Activated CD8-positive, alpha-beta memory T cell treated with anti-CD3 and anti-CD28 coated beads, Interleukin-2, amount 10 ng/mL, durations not matched to agents 7 days and 5 days (primary cell): ENCODE measurements at regions not wholly inside any gene's neighbourhood (a gene's known extent, or its start where the extent isn't known, plus 50 kb on each side); places are given as distances from the start of the nearest gene placed in this dataset.

Experiments
- ATAC-seq: fragments of 150-1000 bp; cut with Tn5 transposase; one replicate; pipeline ENCODE4 v1.10.0; 2021; ENCODE audit warnings: moderate library complexity
- CTCF ChIA-PET: fragments of 350-600 bp; sonication (Branson Sonifier 250); formaldehyde crosslinking; loops from one replicate; lab custom pipeline; 2021; ENCODE audit warnings: antibody characterized with exemption; lab: Charles Lee
- DNase-seq: peaks from one replicate; pipeline ENCODE4 v3.0.0-alpha.2; 2020
- H3K27ac Mint-ChIP-seq: one replicate; pipeline ENCODE4 v1.8.0; 2021; ENCODE audit warnings: mild to moderate bottlenecking, mixed read lengths
- H3K27me3 Mint-ChIP-seq: one replicate; pipeline ENCODE4 v1.8.0; 2021; ENCODE audit warnings: mixed read lengths
- H3K36me3 Mint-ChIP-seq: one replicate; pipeline ENCODE4 v1.8.0; 2021; ENCODE audit warnings: mild to moderate bottlenecking, mixed read lengths
- H3K4me1 Mint-ChIP-seq: one replicate; pipeline ENCODE4 v1.8.0; 2021; ENCODE audit warnings: mixed read lengths
- H3K4me3 Mint-ChIP-seq: one replicate; pipeline ENCODE4 v1.8.0; 2021; ENCODE audit warnings: mild to moderate bottlenecking, moderate library complexity, mixed read lengths
- H3K9me3 Mint-ChIP-seq: one replicate; pipeline ENCODE4 v1.8.0; 2022; ENCODE audit warnings: low read depth, mixed read lengths

- ATAC-seq (no peak), DNase-seq (no peak)
- peaks cover 5% of the 10 kb centered on the region for H3K9me3 Mint-ChIP-seq
- no peak overlapping the region for H3K27ac Mint-ChIP-seq
- peaks cover 4% of the 10 kb centered on the region for H3K36me3 Mint-ChIP-seq
- H3K4me3 Mint-ChIP-seq: no peak overlapping the region
- peaks cover 4% of the 10 kb centered on the region for H3K27me3 Mint-ChIP-seq
- peaks cover 8% of the 10 kb centered on the region for H3K4me1 Mint-ChIP-seq
- CTCF ChIA-PET: no interaction called here
These were observed 131.7 kb upstream of the CREB1 start for GRCh38 chr2:207397917-207398655.

DNA sequence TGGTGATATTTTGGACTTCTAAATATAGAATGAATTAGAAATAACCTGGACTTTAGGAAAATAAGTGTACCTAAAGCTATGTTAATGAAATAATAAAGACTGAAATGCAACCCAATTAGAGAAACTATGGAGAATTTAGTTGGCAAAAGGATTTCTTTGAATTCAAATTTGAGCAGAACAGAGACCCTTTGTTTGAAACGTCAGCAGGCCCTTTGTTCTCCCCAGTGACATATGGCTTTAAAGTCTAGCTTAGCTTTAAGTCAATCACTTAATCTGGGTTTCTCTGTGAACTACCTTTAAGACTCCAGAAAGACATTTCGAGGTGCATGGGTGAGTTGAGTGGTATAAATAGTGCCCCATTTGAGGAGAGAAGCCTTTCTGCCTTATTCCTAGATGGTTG is 130.5 kb upstream of the CREB1 start:
- Mint-ChIP-seq H3K27ac (no peak overlapping the region), H3K36me3 (peaks cover 4% of the 10 kb centered on the region), H3K4me1 (peaks cover 8% of the 10 kb centered on the region), H3K9me3 (peaks cover 5% of the 10 kb centered on the region), H3K4me3 (no peak overlapping the region), H3K27me3 (peaks cover 4% of the 10 kb centered on the region)
- CTCF ChIA-PET: no interaction called here
- no peak for ATAC-seq
- no peak for DNase-seq

DNA sequence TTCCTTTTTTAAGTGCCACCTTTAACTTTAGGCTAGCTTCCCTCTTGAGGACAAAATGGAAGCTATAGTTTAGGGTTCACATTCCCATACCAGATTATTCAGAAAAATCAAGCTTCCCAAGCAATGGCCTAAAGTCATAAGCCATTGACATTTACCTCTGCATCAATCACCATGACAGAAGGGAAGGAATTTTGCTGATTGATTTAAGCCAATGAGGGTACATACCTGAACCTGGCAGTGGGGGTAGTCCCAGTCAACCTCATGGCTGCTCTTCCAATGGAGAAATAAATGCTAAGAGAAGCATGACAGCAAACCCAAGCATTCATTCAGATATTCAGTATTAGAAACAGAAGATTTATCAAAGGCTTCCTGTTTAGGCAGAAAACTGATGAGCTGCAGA is 128.4 kb upstream of the CREB1 start:
- CTCF ChIA-PET: no interaction called here
- peaks cover 4% of the 10 kb centered on the region for H3K27me3 Mint-ChIP-seq
- DNase-seq (no peak), ATAC-seq (no peak)
- no peaks in the 10 kb centered on the region for H3K36me3 Mint-ChIP-seq
- H3K27ac Mint-ChIP-seq: no peak overlapping the region
- H3K9me3 Mint-ChIP-seq: peaks cover 2% of the 10 kb centered on the region
- no peak overlapping the region for H3K4me3 Mint-ChIP-seq
- no peaks in the 10 kb centered on the region for H3K4me1 Mint-ChIP-seq

DNA sequence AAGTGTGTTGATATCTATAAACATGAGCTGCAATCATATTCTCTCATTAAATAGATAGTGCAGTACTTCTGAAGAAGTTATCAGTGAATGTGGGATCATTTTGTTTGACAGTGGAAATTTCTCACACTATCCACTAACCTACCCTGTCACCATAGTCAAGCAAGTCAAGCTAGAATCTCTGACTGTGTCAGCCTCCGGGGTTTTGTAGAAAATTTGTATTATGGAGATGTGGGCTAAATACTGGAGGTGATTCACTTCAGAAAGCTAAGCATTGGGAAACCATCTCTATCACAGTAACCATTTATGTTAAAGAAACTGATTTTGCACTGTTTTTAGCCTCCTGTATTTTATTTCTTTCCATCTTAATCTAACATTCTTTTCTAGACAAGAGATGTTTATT is 126.6 kb upstream of the CREB1 start:
- no peaks in the 10 kb centered on the region for H3K36me3 Mint-ChIP-seq
- no peaks in the 10 kb centered on the region for H3K4me1 Mint-ChIP-seq
- CTCF ChIA-PET: no interaction called here
- peaks cover 4% of the 10 kb centered on the region for H3K27me3 Mint-ChIP-seq
- H3K9me3 Mint-ChIP-seq: peaks cover 2% of the 10 kb centered on the region
- DNase-seq (no peak), ATAC-seq (no peak)
- no peak overlapping the region for H3K4me3 Mint-ChIP-seq
- no peak overlapping the region for H3K27ac Mint-ChIP-seq

DNA sequence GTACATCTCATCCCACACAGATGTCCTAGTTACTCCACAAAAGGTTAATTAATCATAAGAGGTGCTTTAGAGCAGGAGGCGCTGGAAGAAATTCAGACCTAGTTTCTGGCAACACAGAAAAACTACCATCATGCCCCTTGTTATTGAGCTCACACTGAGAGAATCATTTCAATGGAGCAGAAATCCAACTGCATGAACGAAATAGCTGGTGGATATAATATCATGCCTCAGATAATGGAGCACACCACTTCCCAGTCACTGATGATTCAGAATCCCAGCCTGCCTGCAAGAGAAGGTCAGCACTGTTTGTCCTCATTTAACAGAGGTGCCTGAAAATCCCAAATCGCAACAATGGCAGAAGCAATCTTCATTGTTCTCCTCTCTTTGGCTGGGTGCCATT is 125.8 kb upstream of the CREB1 start:
- ATAC-seq (no peak), DNase-seq (no peak)
- Mint-ChIP-seq H3K27ac (no peak overlapping the region), H3K4me1 (no peaks in the 10 kb centered on the region), H3K9me3 (peaks cover 2% of the 10 kb centered on the region), H3K27me3 (peaks cover 1% of the 10 kb centered on the region), H3K36me3 (no peaks in the 10 kb centered on the region), H3K4me3 (no peak overlapping the region)
- CTCF ChIA-PET: no interaction called here

DNA sequence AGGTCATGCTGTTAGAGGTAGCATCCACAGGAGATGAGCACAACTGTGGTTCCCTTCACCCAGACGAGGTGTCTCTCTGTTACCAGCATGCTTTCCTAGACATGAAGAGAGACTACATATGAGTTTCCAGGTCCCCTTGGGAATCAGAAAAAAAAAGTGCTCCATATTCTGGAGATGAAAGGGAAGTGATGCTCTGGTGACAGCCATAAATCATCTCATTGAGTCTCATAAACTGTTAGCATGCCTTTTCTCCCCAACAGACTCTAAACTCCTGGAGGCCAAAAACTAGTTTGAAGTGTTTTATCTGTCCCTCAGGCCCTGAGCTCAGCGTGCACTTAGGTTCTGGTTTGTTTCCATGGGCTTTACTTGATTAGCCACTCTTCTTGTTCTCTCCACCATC is 124.6 kb upstream of the CREB1 start:
- Mint-ChIP-seq H3K27ac (no peak overlapping the region), H3K36me3 (no peaks in the 10 kb centered on the region)

DNA sequence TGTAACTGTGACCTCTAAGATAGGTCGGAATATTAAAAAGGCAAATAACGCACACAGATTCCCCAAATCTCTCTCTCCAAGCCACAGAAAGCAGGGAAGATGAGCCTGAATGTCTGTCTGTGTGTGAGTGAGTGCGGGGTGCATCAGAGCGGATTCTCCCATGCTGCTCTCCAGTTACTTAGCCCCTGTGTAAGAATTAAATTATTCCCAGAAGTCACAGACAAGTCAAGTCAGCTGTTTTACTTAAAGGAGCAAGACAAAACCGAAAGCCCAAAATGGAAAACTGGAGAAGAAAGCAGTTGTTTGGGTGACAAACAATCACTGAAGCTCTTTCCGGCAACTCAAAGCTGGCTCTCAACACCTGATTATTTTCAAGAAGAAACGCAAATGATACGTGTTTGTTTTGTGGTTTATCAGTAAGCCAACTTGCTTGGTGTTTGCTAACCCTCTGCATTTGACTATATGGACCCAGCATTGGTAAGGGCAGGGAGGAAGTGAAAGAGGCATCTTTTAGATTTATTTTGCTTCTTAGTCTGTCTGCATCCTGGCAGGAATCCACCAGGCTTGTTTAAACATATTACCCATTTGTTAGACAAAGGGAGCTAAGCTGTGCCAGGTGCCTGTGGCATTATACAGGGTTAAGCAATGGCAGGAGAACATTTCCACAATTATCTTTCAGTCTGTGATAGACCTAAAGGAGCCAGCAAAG is 121.5 kb upstream of the CREB1 start:
- Mint-ChIP-seq H3K27ac (no peak overlapping the region), H3K9me3 (no peaks in the 10 kb centered on the region), H3K36me3 (no peaks in the 10 kb centered on the region), H3K4me1 (peaks cover 6% of the 10 kb centered on the region), H3K4me3 (no peak overlapping the region), H3K27me3 (peaks cover 5% of the 10 kb centered on the region)
- DNase-seq (no peak), ATAC-seq (no peak)
- CTCF ChIA-PET: interaction anchor here (0.8 kb wide), 1 partner anchor 11 kb away, joined by 3 read pairs; no protein-coding TSS in a partner anchor

More for the DNA sequence above, 124.6 kb upstream of the CREB1 start:
- ATAC-seq: no peak
- Mint-ChIP-seq H3K4me3 (no peak overlapping the region), H3K27me3 (peaks cover 5% of the 10 kb centered on the region), H3K9me3 (peaks cover 1% of the 10 kb centered on the region), H3K4me1 (no peaks in the 10 kb centered on the region)
- CTCF ChIA-PET: no interaction called here
- DNase-seq: no peak

GRCh38 chr2:207409517-207409916 is 120.2 kb upstream of the CREB1 start:
- peaks cover 6% of the 10 kb centered on the region for H3K4me1 Mint-ChIP-seq
- no peaks in the 10 kb centered on the region for H3K36me3 Mint-ChIP-seq
- H3K27me3 Mint-ChIP-seq: peaks cover 5% of the 10 kb centered on the region
- DNase-seq (no peak), ATAC-seq (no peak)
- no peaks in the 10 kb centered on the region for H3K9me3 Mint-ChIP-seq
- no peak overlapping the region for H3K4me3 Mint-ChIP-seq
- H3K27ac Mint-ChIP-seq: no peak overlapping the region
- CTCF ChIA-PET: no interaction called here

GRCh38 chr2:207412787-207413310 is 116.9 kb upstream of the CREB1 start:
- no peak overlapping the region for H3K4me3 Mint-ChIP-seq
- no peak overlapping the region for H3K27ac Mint-ChIP-seq
- H3K36me3 Mint-ChIP-seq: no peaks in the 10 kb centered on the region
- ATAC-seq (no peak), DNase-seq (no peak)
- CTCF ChIA-PET: interaction anchor here (1.2 kb wide), 1 partner anchor 12 kb away, joined by 3 read pairs; no protein-coding TSS in a partner anchor
- H3K27me3 Mint-ChIP-seq: peaks cover 19% of the 10 kb centered on the region
- peaks cover 10% of the 10 kb centered on the region for H3K4me1 Mint-ChIP-seq
- H3K9me3 Mint-ChIP-seq: no peaks in the 10 kb centered on the region

GRCh38 chr2:207413376-207413907 is 116.3 kb upstream of the CREB1 start:
- Mint-ChIP-seq H3K36me3 (no peaks in the 10 kb centered on the region), H3K27me3 (peaks cover 20% of the 10 kb centered on the region), H3K4me1 (peaks cover 10% of the 10 kb centered on the region), H3K9me3 (no peaks in the 10 kb centered on the region), H3K4me3 (no peak overlapping the region), H3K27ac (no peak overlapping the region)
- ATAC-seq (no peak), DNase-seq (no peak)
- CTCF ChIA-PET: no interaction called here

DNA sequence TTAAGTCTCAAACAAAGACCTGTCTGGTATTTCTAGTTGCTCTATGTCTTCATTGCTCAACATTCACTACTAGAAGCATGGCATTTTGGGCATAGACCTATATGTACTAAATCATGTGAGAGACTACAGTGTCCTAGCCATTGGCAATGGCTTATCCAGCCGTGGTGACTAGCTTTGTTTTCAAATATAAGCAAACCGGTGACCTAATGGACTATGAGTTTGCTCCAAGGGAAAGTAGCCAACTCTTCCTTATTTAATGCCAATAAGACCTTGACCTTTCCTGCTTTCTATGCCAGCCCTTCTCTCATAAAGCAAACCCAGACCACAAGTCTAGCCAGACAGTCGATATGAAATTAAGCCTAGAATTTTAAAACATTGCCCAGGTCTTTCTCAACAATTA is 113.7 kb upstream of the CREB1 start:
- H3K4me1 Mint-ChIP-seq: peaks cover 10% of the 10 kb centered on the region
- H3K36me3 Mint-ChIP-seq: no peaks in the 10 kb centered on the region
- ATAC-seq (no peak), DNase-seq (no peak)
- CTCF ChIA-PET: no interaction called here
- H3K4me3 Mint-ChIP-seq: no peak overlapping the region
- peaks cover 37% of the 10 kb centered on the region for H3K27me3 Mint-ChIP-seq
- H3K9me3 Mint-ChIP-seq: no peaks in the 10 kb centered on the region
- H3K27ac Mint-ChIP-seq: no peak overlapping the region

DNA sequence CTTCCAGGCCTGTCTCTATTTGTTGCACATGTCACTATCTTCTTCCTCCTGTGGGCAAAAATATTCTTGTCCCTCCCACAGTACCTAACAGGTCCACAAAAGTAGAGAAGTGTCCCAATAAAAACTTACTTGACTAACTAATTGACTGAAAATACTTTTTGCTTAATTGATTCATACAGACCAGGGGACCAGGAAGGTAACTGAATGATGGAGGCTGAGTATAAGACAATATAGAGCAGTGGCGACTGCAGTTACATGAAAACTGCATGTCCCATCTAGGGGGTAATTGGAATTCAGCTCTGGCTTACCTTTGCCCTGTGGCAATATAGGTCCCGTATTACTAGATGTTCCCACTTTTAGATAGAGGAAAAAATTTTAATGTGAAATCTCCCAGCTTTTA is 112.9 kb upstream of the CREB1 start:
- peaks cover 41% of the 10 kb centered on the region for H3K27me3 Mint-ChIP-seq
- no peak for ATAC-seq
- peaks cover 10% of the 10 kb centered on the region for H3K4me1 Mint-ChIP-seq
- DNase-seq: no peak
- H3K27ac Mint-ChIP-seq: no peak overlapping the region
- CTCF ChIA-PET: no interaction called here
- no peak overlapping the region for H3K4me3 Mint-ChIP-seq
- H3K9me3 Mint-ChIP-seq: peaks cover 5% of the 10 kb centered on the region
- H3K36me3 Mint-ChIP-seq: peaks cover 5% of the 10 kb centered on the region

DNA sequence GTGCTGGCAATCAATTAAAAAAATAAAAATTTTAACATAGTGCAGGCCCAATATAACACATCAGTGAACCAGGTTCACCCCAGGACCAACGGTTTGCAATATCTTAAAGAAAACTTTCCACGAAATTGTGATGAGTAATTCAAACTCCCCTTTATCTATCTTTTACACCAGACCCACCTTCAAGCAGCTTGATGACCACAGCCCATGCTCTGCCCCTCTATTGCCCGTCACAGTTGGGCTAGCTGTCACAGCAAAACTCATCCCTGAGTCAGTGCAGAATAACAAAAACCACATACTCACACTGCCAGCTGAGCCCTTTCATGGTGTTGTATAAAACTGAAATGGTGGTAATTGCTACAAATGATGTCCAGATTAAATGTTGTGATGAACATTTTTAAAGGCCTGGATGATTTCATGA is 112.5 kb upstream of the CREB1 start:
- no peak overlapping the region for H3K4me3 Mint-ChIP-seq

DNA sequence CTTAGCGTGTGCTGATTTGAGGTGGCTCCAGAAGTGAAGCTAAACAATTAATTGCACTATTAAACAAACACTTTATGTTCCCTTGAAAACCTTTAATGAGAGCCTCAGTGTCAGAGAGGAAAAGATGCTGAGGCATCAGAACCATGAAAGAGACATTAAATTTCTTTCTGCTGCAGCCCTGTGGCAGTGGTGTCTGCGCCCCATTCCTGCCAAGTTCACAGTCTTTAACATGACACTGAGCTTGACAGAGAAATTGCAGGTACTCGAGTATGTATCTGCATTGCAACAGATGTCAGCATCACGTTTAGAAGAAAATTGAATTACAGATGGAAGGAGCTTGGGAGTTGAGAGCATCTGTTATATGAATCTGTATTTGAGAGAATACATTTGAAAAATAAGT is 111.3 kb upstream of the CREB1 start:
- Mint-ChIP-seq H3K9me3 (peaks cover 11% of the 10 kb centered on the region), H3K27me3 (peaks cover 47% of the 10 kb centered on the region), H3K4me3 (no peak overlapping the region), H3K4me1 (peaks cover 11% of the 10 kb centered on the region), H3K36me3 (peaks cover 12% of the 10 kb centered on the region), H3K27ac (no peak overlapping the region)
- no peak for ATAC-seq
- no peak for DNase-seq
- CTCF ChIA-PET: no interaction called here

More for the DNA sequence above, 112.5 kb upstream of the CREB1 start:
- Mint-ChIP-seq H3K9me3 (peaks cover 6% of the 10 kb centered on the region), H3K4me1 (peaks cover 8% of the 10 kb centered on the region), H3K27ac (no peak overlapping the region), H3K27me3 (peaks cover 42% of the 10 kb centered on the region), H3K36me3 (peaks cover 5% of the 10 kb centered on the region)
- CTCF ChIA-PET: no interaction called here
- ATAC-seq (no peak), DNase-seq (no peak)
